ENCODE measurements at regions not wholly inside any gene's neighbourhood (a gene's known extent, or its start where the extent isn't known, plus 50 kb on each side); places are given as distances from the start of the nearest gene placed in this dataset.
"Not testable (repeated sequence)": the region's sequence is repeated elsewhere in the genome, so short reads cannot be mapped to it uniquely, and the experiment has no call there.

GRCh38 chr3:118536764-118537163 is 497.9 kb downstream of the IGSF11 start:
- no peak for DNase-seq
- 73 to 77% (median 73%) methylated on average over 3 of the region's 3 CpGs for WGBS, 4 donors

GRCh38 chr3:118537454-118537853 is 497.2 kb downstream of the IGSF11 start:
- no peak for TF ChIP-seq POLR2A (IDR thresholded peaks at IDR 0.05)
- TF ChIP-seq CTCF (IDR thresholded peaks at IDR 0.05) = no peak
- H3K36me3 ChIP-seq (replicated peaks in 1 of 2) = no peaks in the 10 kb centered on the region
- intact Hi-C loops (cut with DNase I) = no loop called here
- no peak overlapping the region for H3K27ac ChIP-seq
- no peaks in the 10 kb centered on the region for H3K9me3 ChIP-seq (replicated peaks in 1 of 3)
- no peak overlapping the region for H3K4me3 ChIP-seq
- no peak for DNase-seq
- no peaks in the 10 kb centered on the region for H3K27me3 ChIP-seq
- no peaks in the 10 kb centered on the region for H3K4me1 ChIP-seq (replicated peaks in 1 of 2)
- WGBS, 4 donors = 80 to 92% (median 86%) methylated on average over 2 of the region's 2 CpGs

More at GRCh38 chr3:118536764-118537163, 497.9 kb downstream of the IGSF11 start:
- Histone ChIP-seq H3K4me1 (replicated peaks in 1 of 2) (no peaks in the 10 kb centered on the region), H3K27me3 (no peaks in the 10 kb centered on the region), H3K9me3 (replicated peaks in 1 of 3) (no peaks in the 10 kb centered on the region), H3K36me3 (replicated peaks in 1 of 2) (no peaks in the 10 kb centered on the region), H3K27ac (no peak overlapping the region), H3K4me3 (no peak overlapping the region)
- TF ChIP-seq CTCF (IDR thresholded peaks at IDR 0.05) = no peak
- TF ChIP-seq POLR2A (IDR thresholded peaks at IDR 0.05) = no peak
- intact Hi-C loops (cut with DNase I) = no loop called here

- Histone ChIP-seq H3K27me3 (no peaks in the 10 kb centered on the region), H3K4me3 (no peak overlapping the region), H3K9me3 (replicated peaks in 1 of 3) (no peaks in the 10 kb centered on the region), H3K36me3 (replicated peaks in 1 of 2) (no peaks in the 10 kb centered on the region), H3K27ac (no peak overlapping the region), H3K4me1 (replicated peaks in 1 of 2) (no peaks in the 10 kb centered on the region)
- no peak for DNase-seq
- TF ChIP-seq CTCF (IDR thresholded peaks at IDR 0.05) (no peak), POLR2A (IDR thresholded peaks at IDR 0.05) (no peak)
- WGBS, 4 donors = 90 to 100% (median 96%) methylated on average over 1 of the region's 1 CpG
- intact Hi-C loops (cut with DNase I) = no loop called here
Measured at GRCh38 chr3:118538187-118538586, 496.5 kb downstream of the IGSF11 start.

GRCh38 chr3:118539820-118540447 is 494.7 kb downstream of the IGSF11 start:
- H3K9me3 ChIP-seq (replicated peaks in 1 of 3); DNase-seq; H3K36me3 ChIP-seq (replicated peaks in 1 of 2); H3K4me3 ChIP-seq; intact Hi-C loops (cut with DNase I); H3K4me1 ChIP-seq (replicated peaks in 1 of 2); H3K27me3 ChIP-seq; H3K27ac ChIP-seq: not testable (repeated sequence)
- 78 to 85% (median 80%) methylated on average over 13 of the region's 13 CpGs for WGBS, 4 donors

- H3K4me1 ChIP-seq (replicated peaks in 1 of 2); intact Hi-C loops (cut with DNase I); H3K27me3 ChIP-seq; H3K36me3 ChIP-seq (replicated peaks in 1 of 2); DNase-seq; H3K9me3 ChIP-seq (replicated peaks in 1 of 3); H3K4me3 ChIP-seq; H3K27ac ChIP-seq: not testable (repeated sequence)
- WGBS, 4 donors = 69 to 84% (median 82%) methylated on average over 5 of the region's 5 CpGs
Measured at GRCh38 chr3:118540448-118540821, 494.2 kb downstream of the IGSF11 start.

All from adrenal gland (tissue), 9 donors.